ENCODE measurements at regions not wholly inside any gene's neighbourhood (a gene's known extent, or its start where the extent isn't known, plus 50 kb on each side); places are given as distances from the start of the nearest gene placed in this dataset.

DNA sequence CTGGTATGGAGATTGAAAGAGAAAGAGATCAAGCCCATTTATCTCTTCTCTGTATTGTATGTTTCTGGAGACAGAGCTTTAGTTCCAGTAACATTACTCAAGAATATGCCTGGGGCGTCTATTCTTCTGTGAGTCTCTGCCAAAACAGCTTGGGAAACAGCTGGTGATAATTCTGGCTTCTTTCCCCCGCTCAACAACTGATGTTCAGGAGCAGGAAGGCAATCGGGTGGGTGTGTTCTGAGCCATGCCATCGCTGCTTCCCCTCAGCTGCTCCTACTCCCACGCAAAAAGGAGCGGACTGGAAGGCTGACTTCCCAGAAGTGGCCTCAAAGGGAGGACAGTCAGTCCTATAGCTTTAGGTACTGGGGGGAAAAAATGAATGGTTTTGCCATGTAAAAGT, 695.1 kb downstream of the PLCL1 start:
- H3K4me1 ChIP-seq (ENCODE audit: control insufficient read depth, extremely low read depth, insufficient read depth, low read length), result no peaks in the 10 kb centered on the region
- CTCF ChIA-PET, result no interaction called here
- H3K4me3 ChIP-seq (replicated peaks in 1 of 3; ENCODE audit: insufficient read depth in 1 of 3, low read depth in 1 of 3, low read length in 3 of 3), result no peak overlapping the region
- no peaks in the 10 kb centered on the region for H4K20me1 ChIP-seq (replicated peaks; ENCODE audit: control insufficient read depth, extremely low read depth, insufficient read depth, low read length)
- H3K79me2 ChIP-seq (ENCODE audit: control insufficient read depth, insufficient read depth, low read length), result no peaks in the 10 kb centered on the region
- dilution Hi-C loops (cut with MboI; ENCODE audit: extremely low pct_ligation_motif_present, low sequenced_read_pairs) (no loop called here), intact Hi-C loops (cut with micrococcal nuclease) (no loop called here)
- DNase-seq (ENCODE audit: low read depth, low spot score) (no peak), FAIRE-seq (no peak)
- no peak overlapping the region for H2AFZ ChIP-seq (ENCODE audit: low read depth, low read length)
- H3K27ac ChIP-seq (ENCODE audit: insufficient read depth, low read depth, low read length), result no peak overlapping the region
- H3K27me3 ChIP-seq (ENCODE audit: control insufficient read depth in 2 of 2, insufficient read depth in 2 of 2, low read length in 2 of 2), result no peaks in the 10 kb centered on the region
- H3K4me2 ChIP-seq (ENCODE audit: insufficient read depth, low read length), result no peak overlapping the region
- BruUV-seq (replicated peaks), result no TSS peak
- no peaks in the 10 kb centered on the region for H3K36me3 ChIP-seq (ENCODE audit: control insufficient read depth in 2 of 2, extremely low read depth in 1 of 2, insufficient read depth in 2 of 2, low read length in 2 of 2)
- no peak overlapping the region for H3K9ac ChIP-seq (replicated peaks; ENCODE audit: extremely low read depth, insufficient read depth, low read length)
- POLR2A ChIA-PET, result no interaction called here
- TF ChIP-seq EZH2 (IDR thresholded peaks at IDR 0.05; ENCODE audit: borderline replicate concordance, low read depth, low read length, severe bottlenecking) (no peak), JUN (IDR thresholded peaks at IDR 0.05; ENCODE audit: borderline replicate concordance, insufficient read depth, insufficient read length, low read depth) (no peak), GATA2 (IDR thresholded peaks at IDR 0.05; ENCODE audit: insufficient read depth, insufficient read length, low read depth, low read length) (no peak), FOS (IDR thresholded peaks at IDR 0.05; ENCODE audit: borderline replicate concordance, insufficient read depth, low read length) (no peak), POLR2AphosphoS5 (IDR thresholded peaks at IDR 0.05; ENCODE audit: insufficient read depth, low read depth, low read length) (no peak), MYC (IDR thresholded peaks at IDR 0.05; ENCODE audit: low read depth, low read length) (no peak)
- TF ChIP-seq, protein P1, sequence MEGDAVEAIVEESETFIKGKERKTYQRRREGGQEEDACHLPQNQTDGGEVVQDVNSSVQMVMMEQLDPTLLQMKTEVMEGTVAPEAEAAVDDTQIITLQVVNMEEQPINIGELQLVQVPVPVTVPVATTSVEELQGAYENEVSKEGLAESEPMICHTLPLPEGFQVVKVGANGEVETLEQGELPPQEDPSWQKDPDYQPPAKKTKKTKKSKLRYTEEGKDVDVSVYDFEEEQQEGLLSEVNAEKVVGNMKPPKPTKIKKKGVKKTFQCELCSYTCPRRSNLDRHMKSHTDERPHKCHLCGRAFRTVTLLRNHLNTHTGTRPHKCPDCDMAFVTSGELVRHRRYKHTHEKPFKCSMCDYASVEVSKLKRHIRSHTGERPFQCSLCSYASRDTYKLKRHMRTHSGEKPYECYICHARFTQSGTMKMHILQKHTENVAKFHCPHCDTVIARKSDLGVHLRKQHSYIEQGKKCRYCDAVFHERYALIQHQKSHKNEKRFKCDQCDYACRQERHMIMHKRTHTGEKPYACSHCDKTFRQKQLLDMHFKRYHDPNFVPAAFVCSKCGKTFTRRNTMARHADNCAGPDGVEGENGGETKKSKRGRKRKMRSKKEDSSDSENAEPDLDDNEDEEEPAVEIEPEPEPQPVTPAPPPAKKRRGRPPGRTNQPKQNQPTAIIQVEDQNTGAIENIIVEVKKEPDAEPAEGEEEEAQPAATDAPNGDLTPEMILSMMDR (IDR thresholded peaks at IDR 0.05; ENCODE audit: extremely low read depth in 1 of 2, insufficient read depth in 1 of 2, low read depth in 1 of 2, low read length in 2 of 2), result no peak
- H3K9me3 ChIP-seq (replicated peaks; ENCODE audit: control insufficient read depth, insufficient read depth, low read length), result no peaks in the 10 kb centered on the region
- H3K9me1 ChIP-seq (replicated peaks; ENCODE audit: control insufficient read depth, extremely low read depth, insufficient read depth, low read length), result no peaks in the 10 kb centered on the region
